HG02588 (cell line): ENCODE measurements at regions not wholly inside any gene's neighbourhood (a gene's known extent, or its start where the extent isn't known, plus 50 kb on each side); places are given as distances from the start of the nearest gene placed in this dataset.
"Not testable (repeated sequence)": the region's sequence is repeated elsewhere in the genome, so short reads cannot be mapped to it uniquely, and the experiment has no call there.

Experiments used
- ATAC-seq: cut with Tn5 transposase; IDR thresholded peaks from one replicate; pipeline ENCODE4 v1.9.1; 2021; ENCODE audit warnings: mild to moderate bottlenecking, moderate library complexity; ENCODE audit not compliant: unreplicated experiment

GRCh38 chr5:92271750-92272149 is 888.6 kb upstream of the ARRDC3 start:
- not testable (repeated sequence) for ATAC-seq

DNA sequence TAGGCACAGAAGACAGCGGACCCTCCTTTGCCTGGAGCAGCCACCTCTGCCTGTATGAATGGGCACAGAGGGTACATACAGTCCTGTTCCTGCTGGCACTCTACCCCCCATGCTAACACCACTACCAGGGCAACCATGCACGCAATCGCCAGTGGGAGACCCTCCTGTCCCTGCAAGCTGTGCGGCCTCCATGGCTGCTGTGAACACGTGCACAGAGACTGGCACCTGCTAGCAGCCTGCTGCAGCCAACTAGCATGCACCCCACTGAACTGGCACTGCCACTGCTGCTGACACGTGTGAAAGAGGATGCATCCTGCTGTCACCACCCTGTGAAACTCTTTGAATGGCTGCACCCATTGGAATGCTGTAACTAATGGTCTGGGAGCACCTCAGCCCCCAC is 885.2 kb upstream of the ARRDC3 start:
- ATAC-seq = no peak

- ATAC-seq = no peak
Observed at GRCh38 chr5:92267830-92268229, 884.7 kb upstream of the ARRDC3 start.

- no peak for ATAC-seq
Observed at GRCh38 chr5:92265804-92266203, 882.7 kb upstream of the ARRDC3 start.

DNA sequence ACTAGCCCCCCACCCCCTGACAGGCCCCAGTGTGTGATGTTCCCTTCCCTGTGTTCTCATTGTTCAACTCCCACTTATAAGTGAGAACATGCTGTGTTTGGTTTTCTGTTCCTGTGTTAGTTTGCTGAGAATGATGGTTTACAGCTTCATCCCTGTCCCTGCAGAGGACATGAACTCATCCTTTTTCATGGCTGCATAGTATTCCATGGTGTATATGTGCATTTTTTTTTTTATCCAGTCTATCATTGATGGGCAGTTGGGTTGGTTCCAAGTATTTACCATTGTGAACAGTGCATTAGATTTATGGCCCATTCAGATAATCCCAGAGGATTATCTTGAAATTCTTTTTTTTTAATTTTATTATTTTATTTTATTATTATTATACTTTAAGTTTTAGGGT is 872.5 kb upstream of the ARRDC3 start:
- ATAC-seq = not testable (repeated sequence)

DNA sequence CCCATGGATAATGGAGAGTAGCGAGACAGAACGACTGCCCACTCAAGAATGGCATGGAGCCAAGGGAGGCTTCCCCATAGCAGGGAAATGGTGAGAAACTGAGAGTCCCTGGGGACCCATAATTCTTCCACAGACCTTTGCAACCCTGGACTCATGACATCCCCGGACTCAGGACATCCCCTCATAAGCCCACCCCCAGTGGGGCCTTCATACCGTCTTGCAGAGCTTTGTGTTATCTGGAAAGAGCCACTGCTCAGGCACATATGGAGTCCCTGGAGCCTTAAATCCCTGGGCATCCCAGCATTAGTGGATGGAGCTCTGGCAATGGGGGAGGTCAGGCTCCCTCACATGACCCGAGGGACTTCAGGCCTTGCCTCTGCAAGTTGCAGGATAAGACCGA is 865.4 kb upstream of the ARRDC3 start:
- ATAC-seq = no peak

DNA sequence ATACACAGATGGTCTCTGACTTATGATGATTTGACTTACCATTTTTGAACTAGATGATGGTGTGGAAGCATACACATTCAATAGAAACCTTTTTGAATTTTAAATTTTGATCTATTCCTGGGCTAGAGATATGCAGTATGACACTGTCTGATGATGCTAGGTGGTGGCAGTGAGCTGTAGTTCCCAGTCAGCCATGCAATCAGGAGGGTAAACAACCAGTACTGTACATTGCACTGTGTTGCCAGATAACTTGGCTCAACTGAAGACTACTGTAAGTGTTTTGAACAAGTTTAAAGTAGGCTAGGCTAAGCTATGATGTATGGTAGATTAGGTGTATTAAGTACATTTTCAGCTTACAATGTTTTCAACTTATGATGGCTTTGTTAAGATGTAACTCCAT is 859.1 kb upstream of the ARRDC3 start:
- no peak for ATAC-seq

DNA sequence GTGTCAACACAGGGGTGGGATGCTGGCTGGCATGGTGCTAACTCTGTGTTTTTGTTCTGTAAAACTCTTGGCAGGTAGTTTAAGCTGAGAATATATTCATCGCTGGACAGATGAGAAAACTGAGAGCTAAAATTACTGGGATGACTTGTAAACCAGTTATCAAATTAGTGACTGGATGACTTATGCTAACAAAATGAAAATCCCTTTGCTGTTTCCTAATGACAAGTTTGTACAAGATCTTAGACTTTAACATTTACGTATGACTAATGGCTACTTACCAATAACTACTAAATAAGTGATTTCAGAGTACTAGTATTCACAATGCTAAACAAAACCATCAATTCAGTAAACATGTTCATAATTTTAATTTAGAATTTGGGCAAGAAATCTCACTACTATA is 854.8 kb upstream of the ARRDC3 start:
- no peak for ATAC-seq

- no peak for ATAC-seq
Observed at GRCh38 chr5:92222449-92222848, 839.3 kb upstream of the ARRDC3 start.

DNA sequence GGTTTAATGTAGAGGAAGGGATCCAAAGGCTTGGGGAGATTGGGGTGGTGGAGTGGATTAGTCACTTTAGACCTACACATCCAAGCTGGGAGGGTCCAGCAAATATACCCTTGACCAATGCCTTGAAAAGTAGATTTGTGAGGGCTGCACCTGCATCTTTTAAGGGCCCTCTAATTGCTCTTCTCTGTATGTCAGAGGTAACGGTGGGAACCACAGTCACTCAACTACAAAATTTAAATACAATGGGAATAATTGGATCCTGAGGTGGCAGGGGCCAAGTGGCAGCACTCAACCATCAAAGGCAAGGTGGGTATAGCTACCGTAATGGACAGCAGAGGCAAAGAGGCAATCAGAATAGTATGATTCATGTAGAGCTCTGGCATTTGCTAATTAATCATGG is 833.7 kb upstream of the ARRDC3 start:
- ATAC-seq = not testable (repeated sequence)

GRCh38 chr5:92215116-92215515 is 832.0 kb upstream of the ARRDC3 start:
- ATAC-seq = no peak

GRCh38 chr5:92208265-92208664 is 825.1 kb upstream of the ARRDC3 start:
- ATAC-seq = no peak

DNA sequence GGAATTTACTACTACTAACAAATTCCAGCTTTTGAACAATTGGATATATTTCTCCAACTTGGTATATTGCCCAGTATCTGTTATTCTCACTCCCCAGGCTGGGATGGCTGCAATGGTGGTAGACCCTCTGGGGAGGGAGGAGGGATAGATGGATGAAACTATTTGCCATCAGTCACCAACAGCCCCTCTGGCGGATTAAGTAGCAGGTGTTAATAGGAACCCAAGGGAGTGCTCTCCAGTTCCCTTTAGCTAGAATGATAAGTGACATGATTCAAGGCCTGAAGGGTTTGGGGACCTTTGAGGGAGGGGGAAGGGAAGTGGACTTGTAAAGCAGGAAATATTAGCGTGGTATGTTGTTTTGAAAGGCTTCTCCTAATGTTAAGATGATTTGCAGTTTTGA is 824.0 kb upstream of the ARRDC3 start:
- no peak for ATAC-seq

GRCh38 chr5:92206681-92207080 is 823.6 kb upstream of the ARRDC3 start:
- ATAC-seq = no peak

GRCh38 chr5:92199035-92199434 is 815.9 kb upstream of the ARRDC3 start:
- ATAC-seq = not testable (repeated sequence)

GRCh38 chr5:92181656-92182055 is 798.5 kb upstream of the ARRDC3 start:
- no peak for ATAC-seq

DNA sequence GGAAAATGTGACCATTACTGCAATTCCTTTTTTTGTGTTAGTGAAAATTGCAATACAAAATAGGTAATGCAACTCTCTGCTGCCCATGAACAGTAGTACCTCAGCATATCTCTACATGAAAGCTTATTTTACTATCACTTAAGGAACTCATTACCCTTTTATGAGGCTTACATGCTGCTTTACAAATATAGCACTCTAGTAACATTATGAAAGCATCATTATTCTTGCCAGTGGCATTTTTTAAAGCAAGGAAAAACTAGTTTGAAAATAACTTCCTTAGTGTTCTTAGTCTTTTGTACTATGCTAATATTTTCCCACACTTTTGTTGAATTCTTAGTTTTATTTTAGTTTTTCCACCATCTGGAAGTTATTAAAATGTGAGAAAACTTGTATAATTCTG is 797.3 kb upstream of the ARRDC3 start:
- ATAC-seq = no peak

GRCh38 chr5:92179651-92180050 is 796.5 kb upstream of the ARRDC3 start:
- ATAC-seq = no peak

GRCh38 chr5:92177926-92178487 is 794.9 kb upstream of the ARRDC3 start:
- ATAC-seq = no peak

DNA sequence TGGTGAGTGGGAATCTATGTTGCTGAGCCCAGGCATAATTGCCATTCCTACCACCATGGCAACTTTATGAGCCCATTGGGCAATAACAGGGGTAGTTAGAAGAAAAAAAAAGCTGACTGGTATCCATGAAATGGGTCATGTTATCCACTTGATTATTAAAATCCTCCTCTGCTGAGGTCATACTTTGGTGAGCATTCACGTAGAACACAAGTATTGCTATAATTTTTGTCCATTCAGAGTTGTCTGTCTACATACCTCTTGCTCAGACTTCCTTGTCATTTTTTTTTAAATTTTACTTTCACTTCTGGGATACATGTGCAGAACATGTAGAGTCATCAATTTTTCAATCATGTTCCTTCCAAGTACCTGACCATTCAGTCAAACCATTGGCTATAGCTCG is 780.8 kb upstream of the ARRDC3 start:
- ATAC-seq = no peak

GRCh38 chr5:92147798-92148197 is 764.7 kb upstream of the ARRDC3 start:
- ATAC-seq = no peak

DNA sequence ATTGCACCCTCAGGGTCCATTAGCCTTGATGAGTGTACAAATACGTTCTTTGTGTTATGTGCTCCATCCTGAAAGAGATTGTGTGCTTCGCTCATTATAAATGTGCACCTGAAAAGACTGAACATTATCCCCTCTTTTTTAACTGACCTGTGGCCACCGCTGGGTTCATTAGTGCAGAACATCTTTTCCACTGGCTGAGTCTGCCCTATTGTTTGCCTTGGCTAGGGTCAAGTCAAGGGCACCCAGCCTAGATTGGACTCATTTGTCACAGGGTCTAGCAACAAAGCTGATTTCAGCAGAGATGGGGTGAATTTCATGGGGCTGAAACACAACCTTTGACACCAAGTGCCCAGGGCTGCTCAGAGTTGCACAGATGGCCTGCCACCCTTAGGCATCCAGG is 764.1 kb upstream of the ARRDC3 start:
- no peak for ATAC-seq

- no peak for ATAC-seq
Observed at GRCh38 chr5:92145852-92146251, 762.7 kb upstream of the ARRDC3 start.

GRCh38 chr5:92144824-92145223 is 761.7 kb upstream of the ARRDC3 start:
- ATAC-seq = no peak
